ENCODE measurements at regions not wholly inside any gene's neighbourhood (a gene's known extent, or its start where the extent isn't known, plus 50 kb on each side); places are given as distances from the start of the nearest gene placed in this dataset.

- intact Hi-C loops (cut with DNase I) = no loop called here
- Histone ChIP-seq H3K27ac (no peak overlapping the region), H3K36me3 (no peaks in the 10 kb centered on the region), H3K27me3 (no peaks in the 10 kb centered on the region), H3K4me1 (no peaks in the 10 kb centered on the region), H3K9me3 (no peaks in the 10 kb centered on the region), H3K4me3 (no peak overlapping the region)
- ATAC-seq (no peak), DNase-seq (no peak)
- no peak for TF ChIP-seq CTCF (IDR thresholded peaks at IDR 0.05)
Observed at GRCh38 chr15:50837256-50837770, 71.2 kb upstream of the AP4E1 start.

GRCh38 chr15:50830477-50831354, 65.2 kb upstream of the SPPL2A start:
- intact Hi-C loops (cut with DNase I) = no loop called here
- no peak for TF ChIP-seq CTCF (IDR thresholded peaks at IDR 0.05)
- ATAC-seq = no peak

GRCh38 chr15:50828610-50829206, 63.2 kb upstream of the SPPL2A start:
- no peak for TF ChIP-seq CTCF (IDR thresholded peaks at IDR 0.05)
- Histone ChIP-seq H3K36me3 (no peaks in the 10 kb centered on the region), H3K27ac (no peak overlapping the region), H3K27me3 (no peaks in the 10 kb centered on the region), H3K4me1 (no peaks in the 10 kb centered on the region), H3K4me3 (no peak overlapping the region), H3K9me3 (no peaks in the 10 kb centered on the region)
- intact Hi-C loops (cut with DNase I) = no loop called here
- ATAC-seq = peak; percentile 79
- DNase-seq = peak in 2 of 4 donors; percentile 28 to 36

More at GRCh38 chr15:50830477-50831354, 65.2 kb upstream of the SPPL2A start:
- Histone ChIP-seq H3K9me3 (no peaks in the 10 kb centered on the region), H3K4me1 (no peaks in the 10 kb centered on the region), H3K27ac (no peak overlapping the region), H3K36me3 (no peaks in the 10 kb centered on the region), H3K4me3 (no peak overlapping the region), H3K27me3 (no peaks in the 10 kb centered on the region)
- no peak for DNase-seq

DNA sequence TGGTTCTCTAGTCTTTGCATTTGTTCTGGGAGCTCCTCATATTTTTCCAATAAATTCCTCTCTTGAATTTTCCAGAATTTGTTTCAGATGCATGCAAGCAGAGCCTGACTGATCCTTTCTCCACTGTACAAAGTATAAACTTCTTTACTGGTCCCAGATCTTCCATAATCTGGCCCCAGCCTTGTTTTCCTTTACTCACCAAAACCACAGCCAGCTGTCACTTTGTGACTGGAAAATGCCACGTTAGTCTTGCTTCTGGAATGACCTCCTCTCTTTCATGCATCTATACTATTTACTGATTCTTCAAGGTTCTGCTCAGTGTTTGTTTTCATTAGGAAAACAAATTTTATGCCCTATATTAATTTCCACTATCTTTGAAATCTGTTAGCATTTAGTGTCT, 60.4 kb upstream of the SPPL2A start:
- TF ChIP-seq CTCF (IDR thresholded peaks at IDR 0.05) = no peak
- intact Hi-C loops (cut with DNase I) = no loop called here
- Histone ChIP-seq H3K36me3 (no peaks in the 10 kb centered on the region), H3K9me3 (no peaks in the 10 kb centered on the region), H3K4me3 (no peak overlapping the region), H3K4me1 (no peaks in the 10 kb centered on the region), H3K27ac (no peak overlapping the region), H3K27me3 (no peaks in the 10 kb centered on the region)
- ATAC-seq = no peak
- DNase-seq = no peak

- intact Hi-C loops (cut with DNase I) = no loop called here
- DNase-seq = peak in 1 of 4 donors; percentile 21
- Histone ChIP-seq H3K9me3 (no peaks in the 10 kb centered on the region), H3K4me3 (no peak overlapping the region), H3K36me3 (no peaks in the 10 kb centered on the region), H3K4me1 (no peaks in the 10 kb centered on the region), H3K27ac (no peak overlapping the region), H3K27me3 (no peaks in the 10 kb centered on the region)
- ATAC-seq = no peak
- TF ChIP-seq CTCF (IDR thresholded peaks at IDR 0.05) = no peak
Observed at GRCh38 chr15:50824514-50824913, 59.0 kb upstream of the SPPL2A start.
